ENCODE measurements at regions not wholly inside any gene's neighbourhood (a gene's known extent, or its start where the extent isn't known, plus 50 kb on each side); places are given as distances from the start of the nearest gene placed in this dataset.
A peak's percentile ranks its signal among the peaks of the same experiment; 100 is the strongest.

DNA sequence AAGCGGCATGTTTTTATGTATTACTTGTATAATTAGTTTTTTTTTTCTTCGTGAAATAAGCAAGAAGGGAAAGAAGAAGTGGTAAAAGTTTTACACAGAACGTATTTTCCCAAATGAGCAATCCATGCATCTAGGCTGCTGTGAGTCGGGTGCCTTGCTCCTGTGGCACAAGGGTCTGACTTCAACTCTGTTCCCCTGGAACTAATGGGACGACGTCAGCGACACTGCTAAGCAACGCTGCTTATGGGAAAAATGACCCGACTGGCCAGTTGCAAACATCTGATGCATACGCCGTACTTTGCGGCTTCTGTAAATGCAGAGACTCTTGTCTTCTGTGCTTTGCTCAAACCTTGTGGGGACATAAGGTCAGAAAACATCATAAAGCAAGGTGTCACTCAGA is 66.3 kb downstream of the MPP7 start:
- WGBS, result 97% methylated on average over 12 of the region's 12 CpGs
- no peak for DNase-seq (ENCODE audit: low read depth in 6 of 9, low spot score in 9 of 9)
- no peak overlapping the region for H3K27ac ChIP-seq (ENCODE audit: low read depth in 1 of 2, low read length in 1 of 2)
- H3K9me3 ChIP-seq (ENCODE audit: control insufficient read depth in 2 of 2, insufficient read depth in 1 of 2, low read length in 1 of 2), result no peaks in the 10 kb centered on the region
- no peaks in the 10 kb centered on the region for H3K27me3 ChIP-seq (ENCODE audit: control insufficient read depth in 2 of 2, insufficient read depth in 1 of 2, low read length in 1 of 2)
- H3K4me3 ChIP-seq (ENCODE audit: low read length in 2 of 2), result no peak overlapping the region
- no peaks in the 10 kb centered on the region for H3K36me3 ChIP-seq (ENCODE audit: control insufficient read depth in 2 of 2, insufficient read depth in 2 of 2, low read length in 1 of 2)
- H3K4me1 ChIP-seq (ENCODE audit: control insufficient read depth in 2 of 2, insufficient read depth in 2 of 2, low read length in 2 of 2), result no peaks in the 10 kb centered on the region

DNA sequence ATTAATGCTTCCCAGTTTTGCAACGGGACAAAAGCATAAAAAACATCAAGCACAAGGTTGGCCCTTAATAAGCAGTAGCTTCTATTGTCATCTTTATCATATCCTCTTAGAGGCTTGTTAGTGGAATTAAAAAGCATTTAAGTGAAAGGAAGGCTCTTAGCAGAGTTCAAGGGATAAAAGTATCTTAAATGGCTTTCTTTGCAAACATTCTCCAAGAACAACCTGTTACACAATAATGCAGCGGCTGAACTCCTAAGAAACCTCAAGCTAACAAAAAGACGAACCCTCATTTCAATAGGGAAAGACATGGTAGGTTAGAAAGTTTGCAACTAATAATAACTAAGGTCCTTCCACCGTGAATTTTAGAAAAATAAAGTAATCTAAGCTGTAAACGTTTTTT is 82.1 kb downstream of the MPP7 start:
- DNase-seq (ENCODE audit: low read depth in 6 of 9, low spot score in 9 of 9), result no peak
- no peaks in the 10 kb centered on the region for H3K4me1 ChIP-seq (ENCODE audit: control insufficient read depth in 2 of 2, insufficient read depth in 2 of 2, low read length in 2 of 2)
- WGBS, result 94% methylated on average over 5 of the region's 5 CpGs
- no peak overlapping the region for H3K4me3 ChIP-seq (ENCODE audit: low read length in 2 of 2)
- H3K27me3 ChIP-seq (ENCODE audit: control insufficient read depth in 2 of 2, insufficient read depth in 1 of 2, low read length in 1 of 2), result no peaks in the 10 kb centered on the region
- no peaks in the 10 kb centered on the region for H3K36me3 ChIP-seq (ENCODE audit: control insufficient read depth in 2 of 2, insufficient read depth in 2 of 2, low read length in 1 of 2)
- no peak overlapping the region for H3K27ac ChIP-seq (ENCODE audit: low read depth in 1 of 2, low read length in 1 of 2)
- no peaks in the 10 kb centered on the region for H3K9me3 ChIP-seq (ENCODE audit: control insufficient read depth in 2 of 2, insufficient read depth in 1 of 2, low read length in 1 of 2)

DNA sequence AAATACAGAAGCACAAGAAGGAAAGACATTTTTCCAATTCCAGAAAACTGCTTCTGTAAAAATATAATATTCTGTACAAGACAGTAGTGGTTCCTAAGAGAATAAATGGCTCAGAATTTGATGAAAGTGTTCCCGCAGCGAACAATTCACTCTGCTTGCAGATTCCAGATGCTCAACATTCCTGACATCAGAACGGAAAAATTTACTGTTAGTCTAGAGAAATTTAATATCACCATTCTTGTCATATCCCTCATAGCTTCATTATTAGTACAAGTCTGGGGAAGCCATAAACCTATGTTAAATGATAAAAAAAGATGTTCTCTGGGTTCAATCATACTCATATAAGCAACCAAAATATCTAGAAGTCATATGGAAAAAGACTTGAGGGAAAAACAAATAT is 83.6 kb downstream of the MPP7 start:
- Histone ChIP-seq H3K27me3 (ENCODE audit: control insufficient read depth in 2 of 2, insufficient read depth in 1 of 2, low read length in 1 of 2) (no peaks in the 10 kb centered on the region), H3K4me1 (ENCODE audit: control insufficient read depth in 2 of 2, insufficient read depth in 2 of 2, low read length in 2 of 2) (no peaks in the 10 kb centered on the region), H3K9me3 (ENCODE audit: control insufficient read depth in 2 of 2, insufficient read depth in 1 of 2, low read length in 1 of 2) (no peaks in the 10 kb centered on the region), H3K36me3 (ENCODE audit: control insufficient read depth in 2 of 2, insufficient read depth in 2 of 2, low read length in 1 of 2) (no peaks in the 10 kb centered on the region), H3K27ac (ENCODE audit: low read depth in 1 of 2, low read length in 1 of 2) (no peak overlapping the region), H3K4me3 (ENCODE audit: low read length in 2 of 2) (no peak overlapping the region)
- no peak for DNase-seq (ENCODE audit: low read depth in 6 of 9, low spot score in 9 of 9)
- whole genome bisulfite sequencing, result 96% methylated on average over 3 of the region's 3 CpGs

DNA sequence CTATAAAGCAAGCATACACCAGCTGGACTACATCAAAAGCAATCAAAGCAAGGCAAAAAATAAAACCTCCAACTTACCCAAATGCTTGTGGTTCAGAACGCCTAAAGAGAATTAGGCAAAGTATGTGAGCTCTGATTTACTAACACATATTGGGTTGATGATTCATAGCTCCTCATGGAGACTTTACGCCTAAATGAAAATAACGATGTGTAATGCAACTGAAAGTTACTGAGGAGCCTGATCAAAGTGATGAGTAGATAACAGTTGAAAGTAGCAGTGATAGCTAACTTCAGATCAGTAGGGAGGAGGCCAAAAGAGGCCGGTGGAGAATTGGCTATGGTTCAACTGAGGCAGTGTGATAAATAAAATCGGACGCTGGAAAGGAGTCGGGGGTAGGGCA is 85.0 kb downstream of the MPP7 start:
- Histone ChIP-seq H3K4me3 (ENCODE audit: low read length in 2 of 2) (no peak overlapping the region), H3K4me1 (ENCODE audit: control insufficient read depth in 2 of 2, insufficient read depth in 2 of 2, low read length in 2 of 2) (no peaks in the 10 kb centered on the region), H3K27me3 (ENCODE audit: control insufficient read depth in 2 of 2, insufficient read depth in 1 of 2, low read length in 1 of 2) (no peaks in the 10 kb centered on the region), H3K36me3 (ENCODE audit: control insufficient read depth in 2 of 2, insufficient read depth in 2 of 2, low read length in 1 of 2) (no peaks in the 10 kb centered on the region), H3K9me3 (ENCODE audit: control insufficient read depth in 2 of 2, insufficient read depth in 1 of 2, low read length in 1 of 2) (no peaks in the 10 kb centered on the region), H3K27ac (ENCODE audit: low read depth in 1 of 2, low read length in 1 of 2) (no peak overlapping the region)
- 84% methylated on average over 7 of the region's 7 CpGs for WGBS
- DNase-seq (ENCODE audit: low read depth in 6 of 9, low spot score in 9 of 9), result peak in 1 of 9 donors; percentile 8

DNA sequence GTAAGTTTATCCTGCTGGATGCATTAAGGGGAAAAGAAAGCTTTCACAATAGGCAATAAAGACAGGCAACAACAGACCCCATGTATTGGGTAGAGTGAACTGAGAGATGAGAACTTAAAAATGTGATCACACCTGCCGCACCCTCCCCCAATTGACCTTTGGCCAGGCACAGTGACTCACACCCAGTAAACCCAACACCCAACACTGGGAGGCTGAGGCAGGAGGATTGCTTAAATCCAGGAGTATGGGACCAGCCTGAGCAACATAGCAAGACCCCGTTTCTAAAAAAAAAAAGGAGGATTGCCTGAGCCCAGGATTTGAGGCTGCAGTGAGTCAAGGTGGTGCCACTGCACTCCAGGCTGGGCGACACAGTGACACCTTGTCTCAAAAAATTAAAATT is 86.9 kb downstream of the MPP7 start:
- Histone ChIP-seq H3K9me3 (ENCODE audit: control insufficient read depth in 2 of 2, insufficient read depth in 1 of 2, low read length in 1 of 2) (no peaks in the 10 kb centered on the region), H3K4me3 (ENCODE audit: low read length in 2 of 2) (no peak overlapping the region), H3K27me3 (ENCODE audit: control insufficient read depth in 2 of 2, insufficient read depth in 1 of 2, low read length in 1 of 2) (no peaks in the 10 kb centered on the region), H3K4me1 (ENCODE audit: control insufficient read depth in 2 of 2, insufficient read depth in 2 of 2, low read length in 2 of 2) (no peaks in the 10 kb centered on the region), H3K27ac (ENCODE audit: low read depth in 1 of 2, low read length in 1 of 2) (no peak overlapping the region), H3K36me3 (ENCODE audit: control insufficient read depth in 2 of 2, insufficient read depth in 2 of 2, low read length in 1 of 2) (no peaks in the 10 kb centered on the region)
- WGBS, result 65% methylated on average over 3 of the region's 3 CpGs
- no peak for DNase-seq (ENCODE audit: low read depth in 6 of 9, low spot score in 9 of 9)

DNA sequence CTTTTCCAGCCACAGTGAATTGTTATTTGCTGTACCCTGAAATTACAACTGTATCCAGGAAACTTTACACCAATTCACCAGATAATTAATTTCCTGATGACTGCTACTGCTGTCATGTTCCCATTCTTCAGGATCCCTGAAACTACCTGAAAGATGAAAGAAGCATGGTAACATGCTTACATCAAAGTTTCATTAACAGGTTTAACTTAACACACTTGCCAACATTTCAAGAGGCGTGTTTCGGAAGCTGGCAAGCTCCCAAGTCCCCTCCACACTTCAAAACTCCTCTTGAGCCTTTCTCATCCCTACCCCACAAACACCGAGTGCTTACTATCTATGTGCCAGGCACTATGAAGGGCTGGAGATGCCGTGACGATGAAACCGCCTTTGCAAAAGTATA is 88.6 kb downstream of the MPP7 start:
- no peak overlapping the region for H3K27ac ChIP-seq (ENCODE audit: low read depth in 1 of 2, low read length in 1 of 2)
- no peak for DNase-seq (ENCODE audit: low read depth in 6 of 9, low spot score in 9 of 9)
- no peaks in the 10 kb centered on the region for H3K27me3 ChIP-seq (ENCODE audit: control insufficient read depth in 2 of 2, insufficient read depth in 1 of 2, low read length in 1 of 2)
- WGBS, result 95% methylated on average over 6 of the region's 6 CpGs
- H3K9me3 ChIP-seq (ENCODE audit: control insufficient read depth in 2 of 2, insufficient read depth in 1 of 2, low read length in 1 of 2), result no peaks in the 10 kb centered on the region
- H3K4me3 ChIP-seq (ENCODE audit: low read length in 2 of 2), result no peak overlapping the region
- no peaks in the 10 kb centered on the region for H3K36me3 ChIP-seq (ENCODE audit: control insufficient read depth in 2 of 2, insufficient read depth in 2 of 2, low read length in 1 of 2)
- no peaks in the 10 kb centered on the region for H3K4me1 ChIP-seq (ENCODE audit: control insufficient read depth in 2 of 2, insufficient read depth in 2 of 2, low read length in 2 of 2)

DNA sequence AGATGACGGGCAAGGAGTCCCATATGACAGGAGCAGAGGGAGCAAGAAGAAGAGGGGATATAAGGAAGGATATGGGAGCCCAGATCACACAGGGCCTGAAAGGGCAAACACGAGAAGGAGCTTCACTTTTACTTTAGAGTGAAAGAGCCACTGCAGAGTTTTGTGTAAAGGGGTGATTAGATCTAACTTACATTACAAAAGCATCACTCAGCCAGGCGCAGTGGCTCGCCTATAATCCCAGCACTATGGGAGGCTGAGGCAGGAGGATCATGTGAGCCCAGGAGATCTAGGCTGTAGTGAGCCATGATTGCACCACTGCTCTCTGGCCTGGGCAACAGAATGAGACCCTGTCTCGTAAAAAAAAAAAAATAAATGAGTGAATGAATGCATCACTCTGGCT is 91.1 kb downstream of the MPP7 start:
- WGBS, result 96% methylated on average over 5 of the region's 5 CpGs
- H3K4me1 ChIP-seq (ENCODE audit: control insufficient read depth in 2 of 2, insufficient read depth in 2 of 2, low read length in 2 of 2), result no peaks in the 10 kb centered on the region
- no peak overlapping the region for H3K4me3 ChIP-seq (ENCODE audit: low read length in 2 of 2)
- no peaks in the 10 kb centered on the region for H3K36me3 ChIP-seq (ENCODE audit: control insufficient read depth in 2 of 2, insufficient read depth in 2 of 2, low read length in 1 of 2)
- H3K27ac ChIP-seq (ENCODE audit: low read depth in 1 of 2, low read length in 1 of 2), result no peak overlapping the region
- no peaks in the 10 kb centered on the region for H3K27me3 ChIP-seq (ENCODE audit: control insufficient read depth in 2 of 2, insufficient read depth in 1 of 2, low read length in 1 of 2)
- H3K9me3 ChIP-seq (ENCODE audit: control insufficient read depth in 2 of 2, insufficient read depth in 1 of 2, low read length in 1 of 2), result no peaks in the 10 kb centered on the region
- no peak for DNase-seq (ENCODE audit: low read depth in 6 of 9, low spot score in 9 of 9)

DNA sequence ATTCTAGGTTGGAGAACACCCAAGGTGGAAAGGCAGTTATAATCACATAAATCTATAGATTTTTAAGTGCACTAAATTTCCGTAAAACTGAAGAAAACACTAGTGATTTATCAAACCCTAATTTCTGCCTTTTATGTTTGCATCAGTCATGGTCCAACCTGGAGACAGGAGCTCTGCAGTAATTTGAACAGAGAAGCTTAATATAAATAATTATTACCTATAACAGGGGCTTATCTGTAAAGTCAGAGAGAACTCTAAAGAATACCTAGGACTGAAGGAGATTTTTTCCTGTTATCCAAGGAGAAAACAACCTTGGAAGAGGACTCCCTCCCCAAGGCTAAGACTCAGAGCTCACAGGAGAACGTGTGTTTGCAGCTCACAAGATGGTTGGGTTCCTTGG is 95.1 kb downstream of the MPP7 start:
- Histone ChIP-seq H3K27me3 (ENCODE audit: control insufficient read depth in 2 of 2, insufficient read depth in 1 of 2, low read length in 1 of 2) (no peaks in the 10 kb centered on the region), H3K36me3 (ENCODE audit: control insufficient read depth in 2 of 2, insufficient read depth in 2 of 2, low read length in 1 of 2) (no peaks in the 10 kb centered on the region), H3K27ac (ENCODE audit: low read depth in 1 of 2, low read length in 1 of 2) (no peak overlapping the region), H3K4me1 (ENCODE audit: control insufficient read depth in 2 of 2, insufficient read depth in 2 of 2, low read length in 2 of 2) (no peaks in the 10 kb centered on the region), H3K4me3 (ENCODE audit: low read length in 2 of 2) (no peak overlapping the region), H3K9me3 (ENCODE audit: control insufficient read depth in 2 of 2, insufficient read depth in 1 of 2, low read length in 1 of 2) (no peaks in the 10 kb centered on the region)
- 98% methylated on average over 2 of the region's 2 CpGs for WGBS
- DNase-seq (ENCODE audit: low read depth in 6 of 9, low spot score in 9 of 9), result no peak

DNA sequence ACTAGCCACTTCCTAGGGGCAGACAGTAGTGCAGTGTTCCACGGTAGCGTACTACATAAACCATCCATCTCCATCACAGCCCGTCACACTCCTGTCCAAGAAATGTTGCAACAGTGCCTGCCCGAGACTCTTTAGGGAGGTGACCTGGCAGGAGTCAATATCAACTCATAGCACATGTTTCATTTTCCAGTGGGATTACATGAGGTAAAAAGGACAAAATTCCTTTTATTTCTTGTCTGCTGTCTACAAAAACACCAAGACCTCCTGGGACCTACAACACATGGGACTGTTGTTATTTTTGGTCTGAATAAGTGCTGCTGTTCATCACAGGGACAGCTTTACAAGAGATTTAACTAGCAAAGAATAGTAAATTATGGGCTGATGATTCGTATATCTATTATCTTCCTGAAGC is 99.9 kb downstream of the MPP7 start:
- no peaks in the 10 kb centered on the region for H3K36me3 ChIP-seq (ENCODE audit: control insufficient read depth in 2 of 2, insufficient read depth in 2 of 2, low read length in 1 of 2)
- H3K4me3 ChIP-seq (ENCODE audit: low read length in 2 of 2), result no peak overlapping the region
- no peaks in the 10 kb centered on the region for H3K27me3 ChIP-seq (ENCODE audit: control insufficient read depth in 2 of 2, insufficient read depth in 1 of 2, low read length in 1 of 2)
- no peaks in the 10 kb centered on the region for H3K9me3 ChIP-seq (ENCODE audit: control insufficient read depth in 2 of 2, insufficient read depth in 1 of 2, low read length in 1 of 2)
- H3K4me1 ChIP-seq (ENCODE audit: control insufficient read depth in 2 of 2, insufficient read depth in 2 of 2, low read length in 2 of 2), result no peaks in the 10 kb centered on the region
- DNase-seq (ENCODE audit: low read depth in 6 of 9, low spot score in 9 of 9), result no peak
- WGBS, result 93% methylated on average over 5 of the region's 5 CpGs
- H3K27ac ChIP-seq (ENCODE audit: low read depth in 1 of 2, low read length in 1 of 2), result no peak overlapping the region
